ENCODE measurements at regions not wholly inside any gene's neighbourhood (a gene's known extent, or its start where the extent isn't known, plus 50 kb on each side); places are given as distances from the start of the nearest gene placed in this dataset.
A peak's percentile ranks its signal among the peaks of the same experiment; 100 is the strongest.

DNA sequence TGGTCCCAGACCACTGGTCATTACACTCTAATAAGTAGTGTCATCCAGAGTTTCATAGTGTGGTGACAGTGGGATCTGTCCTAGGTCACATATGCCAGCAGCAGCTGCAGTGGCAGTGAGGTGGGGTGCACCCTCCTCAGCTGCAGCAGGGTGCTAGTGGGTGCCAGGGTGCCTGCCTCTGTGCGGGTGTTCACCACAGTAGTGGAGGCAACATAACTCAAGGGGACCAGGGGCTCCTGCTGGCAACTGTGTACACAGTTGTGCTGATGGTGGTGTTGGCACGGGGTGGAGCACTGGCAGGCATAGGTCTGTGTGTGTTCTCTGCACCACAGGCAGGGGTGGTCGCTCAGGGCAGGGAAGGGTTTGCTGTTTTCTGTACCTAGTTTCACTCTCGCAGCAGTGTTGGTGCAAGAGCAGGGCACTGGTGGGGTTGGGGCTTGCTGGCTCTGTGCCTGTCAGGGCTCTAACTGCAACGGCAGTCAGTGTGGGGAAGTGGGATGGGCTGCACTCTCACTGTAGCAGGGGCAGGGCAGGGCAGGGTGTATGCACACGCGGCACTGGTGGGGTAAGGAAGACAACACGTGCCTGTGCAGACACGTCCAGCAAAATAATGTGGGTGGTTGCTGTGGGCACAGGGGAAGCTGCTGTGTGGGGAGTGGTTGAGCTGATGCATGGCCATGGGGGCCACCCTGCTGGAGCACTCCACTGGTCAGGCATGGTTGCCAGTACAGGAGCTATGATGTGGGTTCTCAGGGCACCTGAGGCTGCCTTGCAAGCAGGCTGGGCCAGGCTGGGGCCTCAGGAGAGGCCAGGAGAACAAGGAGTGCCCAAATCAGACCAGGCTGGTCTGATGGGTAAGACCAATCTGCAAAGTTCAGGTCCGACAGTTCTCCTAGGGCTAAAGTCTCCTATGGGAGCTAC, 226.6 kb downstream of the MEIS1 start:
- H2AFZ ChIP-seq (replicated peaks; ENCODE audit: low read length, poor library complexity) = peak overlapping the region; percentile 58
- H4K20me1 ChIP-seq (ENCODE audit: insufficient read depth, low read length) = no peaks in the 10 kb centered on the region
- BruUV-seq (replicated peaks) = no TSS peak
- WGBS, 2 experiments (ENCODE audit: extremely low coverage in 2 of 2, insufficient read length in 1 of 2) = 87% methylated on average over 3 of the region's 10 CpGs; no CpG with 5 or more reads in 1 of the 2 experiments
- no peak overlapping the region for H2BK120ac ChIP-seq (ENCODE audit: low read depth, low read length)
- H2BK5ac ChIP-seq (ENCODE audit: low read depth, low read length, poor library complexity, severe bottlenecking) = no peak overlapping the region
- no peaks in the 10 kb centered on the region for H3K79me1 ChIP-seq (ENCODE audit: low read depth in 1 of 2, low read length in 2 of 2)
- peaks cover 6% of the 10 kb centered on the region for H3K9me1 ChIP-seq (ENCODE audit: insufficient read depth, low read length)
- no peak for ATAC-seq (ENCODE audit: low read depth)
- H2BK20ac ChIP-seq (ENCODE audit: low read depth, low read length) = no peak overlapping the region
- intact Hi-C loops (cut with micrococcal nuclease) = no loop called here
- no peaks in the 10 kb centered on the region for H3K27me3 ChIP-seq (ENCODE audit: control insufficient read depth, insufficient read depth, low read length)
- no peak overlapping the region for H3K4ac ChIP-seq (ENCODE audit: low read depth, low read length)
- H2BK15ac ChIP-seq (ENCODE audit: low read depth, low read length) = no peak overlapping the region
- no peak overlapping the region for H3K56ac ChIP-seq (ENCODE audit: extremely low read depth, insufficient read depth, low read length)
- H4K91ac ChIP-seq (ENCODE audit: insufficient read depth, low read depth, low read length) = no peak overlapping the region
- TF ChIP-seq SMC3 (IDR thresholded peaks at IDR 0.05; ENCODE audit: low read depth, low read length) = no peak
- TF ChIP-seq RFX5 (IDR thresholded peaks at IDR 0.05; ENCODE audit: low read depth, low read length) = no peak
- no peak for TF ChIP-seq POLR2A (IDR thresholded peaks at IDR 0.05; ENCODE audit: low read depth, low read length)
- no peak for TF ChIP-seq RCOR1 (IDR thresholded peaks at IDR 0.05; ENCODE audit: insufficient replicate concordance, low read length)
- TF ChIP-seq MXI1 (IDR thresholded peaks at IDR 0.05; ENCODE audit: borderline replicate concordance, low read depth, low read length) = no peak
- no peak for TF ChIP-seq MAZ (IDR thresholded peaks at IDR 0.05; ENCODE audit: borderline replicate concordance, low read depth, low read length)
- no peak for TF ChIP-seq FOS (IDR thresholded peaks at IDR 0.05; ENCODE audit: low read depth, low read length)
- no peak for TF ChIP-seq CTCF (conservative IDR thresholded peaks at IDR 0.05; ENCODE audit: low read depth, low read length)
- H3K9me3 ChIP-seq (ENCODE audit: control insufficient read depth, insufficient read depth, low read length) = no peaks in the 10 kb centered on the region
- dilution Hi-C loops (cut with HindIII; ENCODE audit: low sequenced_read_pairs, unreplicated experiment) = no loop called here
- H3K36me3 ChIP-seq (ENCODE audit: control insufficient read depth, insufficient read depth, low read length) = no peaks in the 10 kb centered on the region
- no peak overlapping the region for H3K4me3 ChIP-seq (ENCODE audit: insufficient read depth, low read depth, low read length)
- no peak for DNase-seq
- no peak overlapping the region for H3K18ac ChIP-seq (ENCODE audit: low read depth, low read length)
- no peak overlapping the region for H4K8ac ChIP-seq (ENCODE audit: low read depth in 2 of 2, low read length in 2 of 2)
- H3K9ac ChIP-seq (ENCODE audit: low read depth, low read length) = no peak overlapping the region
- H2AK9ac ChIP-seq (replicated peaks; ENCODE audit: low read depth, low read length, poor library complexity) = no peak overlapping the region
- H3K27ac ChIP-seq (ENCODE audit: insufficient read depth, low read length) = no peak overlapping the region
- H3K23ac ChIP-seq (ENCODE audit: low read depth, low read length) = no peak overlapping the region
- no peak overlapping the region for H2AK5ac ChIP-seq (ENCODE audit: low read depth, low read length)
- POLR2A ChIA-PET (ENCODE audit: unreplicated experiment) = no interaction called here
- no peak overlapping the region for H3K4me2 ChIP-seq (ENCODE audit: low read depth, low read length)
- no peak overlapping the region for H4K5ac ChIP-seq (ENCODE audit: low read depth, low read length)
- 0 out of 2 replicates have a peak, but pooled peaks cover 2% of the 10 kb centered on the region for H3K4me1 ChIP-seq (ENCODE audit: control insufficient read depth, insufficient read depth, low read length)
- CTCF ChIA-PET = no interaction called here
- in situ Hi-C loops (cut with MboI; ENCODE audit: low sequenced_read_pairs) = no loop called here
- no peak overlapping the region for H3K14ac ChIP-seq (replicated peaks; ENCODE audit: low read depth, low read length)

All from IMR-90 (cell line).